ENCODE measurements at regions not wholly inside any gene's neighbourhood (a gene's known extent, or its start where the extent isn't known, plus 50 kb on each side); places are given as distances from the start of the nearest gene placed in this dataset.
"Not testable (repeated sequence)": the region's sequence is repeated elsewhere in the genome, so short reads cannot be mapped to it uniquely, and the experiment has no call there.

DNA sequence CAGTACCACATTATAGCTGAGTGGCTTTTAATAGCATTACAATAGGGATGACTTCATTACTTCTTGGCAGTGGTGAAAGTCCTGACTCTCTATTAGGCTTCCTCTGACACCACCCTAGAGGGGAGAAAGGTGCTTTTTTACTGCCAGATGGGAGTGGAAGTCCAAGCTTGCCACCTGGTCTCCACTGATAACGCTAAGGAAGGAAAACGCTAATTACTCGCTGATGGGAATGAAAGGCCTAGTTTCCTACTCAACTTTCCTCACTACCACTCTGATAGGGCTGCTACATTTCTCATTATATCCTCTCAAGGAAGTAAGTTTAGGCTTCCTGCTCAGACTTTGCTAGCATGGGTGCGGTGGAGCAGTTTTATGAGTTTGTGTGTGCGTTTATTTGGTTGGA, 62.3 kb upstream of the PAGE3 start:
- no peak for DNase-seq

DNA sequence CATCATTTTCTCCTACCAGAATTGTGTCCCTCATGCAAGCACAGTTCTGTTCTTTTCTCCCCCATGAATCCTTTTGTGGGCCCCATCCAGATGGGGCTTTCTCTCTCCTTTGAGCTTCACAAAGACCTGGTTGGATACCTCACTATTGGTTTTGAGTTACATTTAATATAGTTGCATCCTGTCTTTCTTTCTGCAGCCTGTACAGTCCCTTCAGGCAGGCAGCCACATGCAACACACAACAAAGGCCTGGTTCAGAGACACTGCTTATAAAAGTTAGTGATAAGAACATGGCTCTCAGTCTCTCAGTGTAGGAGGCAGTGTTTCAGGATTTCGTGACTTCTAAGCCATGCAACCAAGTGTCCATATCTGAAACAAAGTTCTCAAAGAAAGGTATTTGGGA, 70.6 kb upstream of the PAGE3 start:
- no peak for DNase-seq

DNA sequence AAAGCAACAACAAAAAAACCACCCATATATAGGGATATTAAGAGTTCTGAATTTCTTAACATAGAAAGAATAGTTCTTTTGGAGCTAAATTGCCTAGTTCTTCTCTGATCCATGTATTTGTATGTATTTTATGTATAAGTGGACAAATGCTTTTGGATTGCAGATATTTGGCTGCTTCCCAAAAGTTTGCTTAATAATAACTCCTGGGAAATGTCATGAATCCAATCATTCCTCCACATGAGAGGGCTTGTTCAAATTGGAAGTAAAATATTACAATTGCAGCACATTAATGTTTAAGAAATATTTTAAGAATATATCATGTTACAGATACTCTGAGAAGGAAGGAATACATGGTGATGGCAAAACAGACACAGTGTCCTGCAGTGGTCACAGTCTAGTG, 71.5 kb upstream of the PAGE3 start:
- no peak for DNase-seq

DNA sequence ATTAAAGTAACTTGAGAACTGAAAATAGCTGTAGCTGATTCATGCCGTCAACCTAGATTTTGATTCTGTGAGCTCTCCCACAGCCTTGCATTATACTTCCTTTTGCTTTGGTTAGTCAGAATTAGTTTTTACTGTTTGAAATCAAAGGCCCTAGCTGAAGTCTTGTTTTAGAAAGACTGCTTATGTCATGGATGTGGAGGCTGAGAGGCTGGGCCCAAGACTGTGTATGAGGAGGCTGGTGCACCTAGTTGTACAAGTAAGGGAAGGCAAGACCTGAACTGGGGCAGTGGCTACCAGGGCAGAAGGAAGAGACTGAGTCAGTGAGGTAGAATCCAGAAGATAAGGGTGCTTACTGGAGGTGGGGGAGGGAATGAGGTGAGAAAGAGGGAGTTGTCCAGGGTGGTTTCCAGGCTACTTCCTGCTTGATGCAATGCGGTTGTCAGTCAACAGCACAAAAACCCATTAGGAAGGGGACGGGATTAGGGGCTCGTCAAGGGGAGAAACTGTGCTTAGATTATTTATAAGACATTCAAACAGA, 76.2 kb upstream of the PAGE3 start:
- no peak for DNase-seq

DNA sequence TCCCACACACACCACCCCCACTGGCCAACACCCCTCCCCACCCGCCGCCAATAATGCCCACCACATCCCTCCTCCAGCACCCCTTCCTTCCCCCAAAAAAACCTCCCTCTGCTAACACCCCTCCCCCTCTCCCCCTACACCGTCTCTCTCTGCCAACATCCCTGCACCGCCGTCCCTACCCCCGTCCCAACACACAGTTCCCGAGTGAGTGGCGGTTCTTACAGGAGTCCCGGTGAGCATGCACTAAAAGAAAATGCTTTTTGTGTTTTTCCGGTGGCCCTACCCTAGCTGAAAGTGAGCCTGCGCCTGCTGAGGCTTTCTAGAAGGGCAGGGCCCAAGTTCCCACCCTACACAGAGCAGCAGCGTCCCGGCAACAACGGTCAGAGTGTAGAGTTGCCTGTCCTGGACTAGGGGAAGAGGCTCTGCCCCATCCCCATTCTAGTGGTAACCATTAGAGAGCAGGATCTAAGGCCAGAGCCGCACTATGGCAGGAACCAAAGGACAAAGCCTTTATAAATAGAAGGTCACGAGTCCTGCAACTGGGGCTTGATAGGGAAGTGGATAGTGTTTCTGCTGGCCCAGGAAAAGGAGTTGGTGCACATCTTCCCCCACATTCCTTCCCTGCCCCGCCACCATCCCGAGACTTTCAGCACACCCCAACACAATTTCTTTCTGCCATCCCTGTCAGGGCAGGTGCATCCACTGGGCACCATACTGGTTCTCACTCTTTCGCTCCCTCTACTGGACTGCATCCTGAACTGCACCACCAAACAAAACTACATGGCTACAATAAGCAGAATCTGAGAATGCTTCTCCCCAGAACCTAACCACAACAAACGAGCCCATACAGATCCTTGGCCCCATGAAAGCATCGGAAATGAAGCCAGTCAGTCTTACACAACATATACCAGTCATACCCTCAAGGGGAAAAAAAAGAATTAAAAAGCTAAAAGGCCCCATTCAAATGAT, 78.1 kb upstream of the PAGE3 start:
- peak in 3 of 4 experiments; percentile 0 to 1 (median 1) for DNase-seq

DNA sequence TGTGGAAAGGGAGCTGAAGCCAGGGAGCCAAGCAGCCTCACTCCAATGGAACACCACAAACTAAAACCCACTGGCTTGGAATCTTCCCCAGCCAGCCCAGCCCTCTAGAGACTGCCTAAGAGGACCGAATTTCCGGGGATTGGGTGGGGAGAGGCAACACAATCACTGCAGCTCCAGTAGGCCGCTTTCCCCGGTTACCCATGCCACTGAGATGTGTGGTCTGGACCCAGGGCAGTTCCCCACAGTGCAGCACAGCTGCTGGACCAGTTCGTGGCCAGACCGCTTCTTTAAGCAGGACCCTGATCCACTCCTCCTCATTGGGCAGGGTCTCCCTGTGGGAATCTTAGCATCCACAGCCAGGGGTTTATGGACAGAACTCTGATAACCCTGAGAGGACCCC, 91.9 kb upstream of the PAGE3 start:
- no peak for DNase-seq

DNA sequence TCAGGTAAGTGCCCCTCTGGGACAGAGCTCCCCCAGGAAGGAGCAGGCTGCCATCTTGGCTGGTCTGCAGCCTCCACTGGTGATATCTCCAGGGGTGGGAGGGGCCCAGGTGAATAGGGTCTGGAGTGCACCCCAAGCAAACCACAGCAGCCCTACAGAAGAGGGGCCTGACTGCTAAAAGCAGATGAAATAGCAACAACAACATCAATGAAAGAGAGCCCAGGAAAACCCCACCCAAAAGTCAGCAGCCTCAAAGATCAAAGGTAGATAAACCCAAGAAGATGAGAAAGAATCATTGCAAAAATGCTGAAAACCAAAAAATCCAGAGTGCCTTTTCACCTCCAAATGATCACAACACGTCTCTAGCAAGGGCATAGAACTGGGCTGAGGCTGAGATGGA, 92.5 kb upstream of the PAGE3 start:
- DNase-seq = no peak

DNA sequence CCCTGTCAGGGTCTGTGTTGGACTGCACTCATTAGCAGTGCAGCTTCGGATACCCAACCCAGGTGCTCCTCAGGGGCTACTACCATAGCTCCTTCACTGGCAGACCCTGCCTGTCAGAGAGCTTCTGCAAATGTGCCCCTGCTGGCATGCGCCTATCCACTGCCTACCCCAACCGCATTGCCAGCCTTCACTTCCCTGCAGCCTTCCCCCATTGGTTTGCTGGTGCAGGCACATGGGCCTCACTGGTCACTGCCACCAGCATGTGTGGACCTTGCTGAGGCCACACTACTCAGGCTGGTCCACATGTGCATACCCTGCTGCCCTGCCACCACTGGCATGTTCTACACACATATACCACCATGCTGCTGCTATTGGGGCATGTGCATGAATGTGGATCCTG, 72.5 kb upstream of the MAGEH1 start:
- no peak for DNase-seq

DNA sequence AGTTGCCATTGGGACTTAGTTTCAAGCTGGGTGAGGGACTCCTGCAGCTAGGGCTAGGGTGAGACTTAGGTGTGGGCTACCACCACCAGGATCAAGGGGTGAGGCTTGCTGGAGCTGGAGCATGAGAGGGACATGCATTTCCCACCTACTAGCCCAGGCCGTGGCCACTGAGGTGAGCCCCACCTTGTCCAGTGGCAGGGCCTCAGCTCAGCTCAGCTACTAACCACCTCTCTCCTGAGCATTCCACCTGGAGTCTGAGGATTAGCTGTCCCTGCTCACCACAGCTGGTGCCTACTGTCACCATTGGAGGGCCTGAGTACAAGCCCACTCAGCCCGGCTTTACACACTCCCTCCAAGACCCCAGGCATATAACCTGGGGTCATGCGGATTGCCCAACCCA, 62.6 kb upstream of the MAGEH1 start:
- DNase-seq = no peak

DNA sequence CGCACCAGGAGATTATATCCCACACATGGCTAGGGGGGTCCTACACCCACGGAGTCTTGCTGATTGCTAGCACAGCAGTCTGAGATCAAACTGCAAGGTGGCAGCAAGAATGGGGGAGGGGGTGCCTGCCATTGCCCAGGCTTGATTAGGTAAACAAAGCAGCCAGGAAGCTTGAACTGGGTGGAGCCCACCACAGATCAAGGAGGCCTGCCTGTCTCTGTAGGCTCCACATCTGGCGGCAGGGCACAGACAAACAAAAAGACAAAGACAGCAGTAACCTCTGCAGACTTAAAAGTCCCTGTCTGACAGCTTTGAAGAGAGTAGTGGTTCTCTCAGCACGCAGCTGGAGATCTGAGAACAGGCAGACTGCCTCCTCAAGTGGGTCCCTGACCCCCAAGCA, 55.1 kb upstream of the MAGEH1 start:
- not testable (repeated sequence) for DNase-seq

Data from activated CD4-positive, CD25-positive, alpha-beta regulatory T cell (primary cell).